GM19372 (cell line): ENCODE measurements at regions not wholly inside any gene's neighbourhood (a gene's known extent, or its start where the extent isn't known, plus 50 kb on each side); places are given as distances from the start of the nearest gene placed in this dataset.
"Not testable (repeated sequence)": the region's sequence is repeated elsewhere in the genome, so short reads cannot be mapped to it uniquely, and the experiment has no call there.

Experiments used
- ATAC-seq: cut with Tn5 transposase; IDR thresholded peaks from one replicate; pipeline ENCODE4 v1.9.1; 2021; ENCODE audit warnings: mild to moderate bottlenecking, low read depth, moderate library complexity; ENCODE audit not compliant: unreplicated experiment

DNA sequence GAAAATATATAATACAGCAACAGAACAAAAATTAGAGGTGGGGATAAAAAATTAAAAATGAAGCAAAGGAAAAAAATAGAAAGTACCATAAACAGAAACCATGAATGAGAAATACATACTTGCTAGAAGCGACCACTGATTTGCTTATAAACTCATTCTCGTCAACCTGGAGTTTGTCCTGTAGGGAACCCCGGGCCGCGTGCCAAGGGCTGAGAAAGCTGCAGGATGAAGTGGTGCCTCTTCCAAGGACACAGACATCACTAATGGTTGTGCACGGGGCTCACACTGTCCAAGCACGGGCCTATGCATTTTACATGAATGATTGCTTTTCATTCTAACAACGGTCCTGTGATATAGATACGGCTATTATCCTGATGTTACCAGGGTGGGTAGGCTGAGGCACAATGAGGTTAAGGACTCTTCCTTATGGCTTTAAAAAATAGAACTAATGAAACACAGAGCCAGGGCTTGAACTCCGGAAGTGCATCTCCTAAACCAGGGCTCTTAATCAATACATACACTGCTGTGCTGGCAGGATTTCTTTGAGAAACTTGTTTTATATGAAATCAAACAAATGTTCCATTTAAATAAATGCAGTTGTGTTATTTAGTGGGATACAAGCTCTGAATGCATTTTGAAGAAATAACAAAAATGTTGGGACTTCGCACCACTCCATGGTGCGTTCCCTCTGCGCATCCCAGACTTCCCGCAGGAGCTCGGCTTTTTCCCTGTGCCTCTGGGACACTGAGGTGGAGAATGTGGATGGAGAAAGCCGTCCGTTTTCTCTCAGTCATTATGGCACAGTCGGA lies 113.9 kb upstream of the PHACTR3 start:
- not testable (repeated sequence) for ATAC-seq

DNA sequence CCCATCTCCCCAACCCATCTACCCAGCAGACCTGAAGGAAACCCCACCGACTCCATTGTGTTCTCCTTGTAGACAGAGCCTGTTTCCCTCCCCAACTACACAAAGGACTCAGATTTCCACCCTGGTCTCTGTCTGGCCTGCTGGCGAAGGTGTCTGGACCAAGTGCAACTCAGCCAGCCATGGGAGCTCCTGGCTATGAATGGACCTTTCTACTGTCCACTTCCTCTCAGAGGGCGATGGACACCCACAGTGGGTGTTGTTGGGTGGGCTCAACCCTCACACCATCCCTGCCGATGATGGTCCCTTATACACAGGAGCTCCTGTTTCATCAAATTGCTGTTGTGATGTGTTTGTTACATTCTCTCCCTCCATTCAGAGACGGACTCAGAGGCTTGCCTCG lies 112.5 kb upstream of the PHACTR3 start:
- ATAC-seq, result no peak

DNA sequence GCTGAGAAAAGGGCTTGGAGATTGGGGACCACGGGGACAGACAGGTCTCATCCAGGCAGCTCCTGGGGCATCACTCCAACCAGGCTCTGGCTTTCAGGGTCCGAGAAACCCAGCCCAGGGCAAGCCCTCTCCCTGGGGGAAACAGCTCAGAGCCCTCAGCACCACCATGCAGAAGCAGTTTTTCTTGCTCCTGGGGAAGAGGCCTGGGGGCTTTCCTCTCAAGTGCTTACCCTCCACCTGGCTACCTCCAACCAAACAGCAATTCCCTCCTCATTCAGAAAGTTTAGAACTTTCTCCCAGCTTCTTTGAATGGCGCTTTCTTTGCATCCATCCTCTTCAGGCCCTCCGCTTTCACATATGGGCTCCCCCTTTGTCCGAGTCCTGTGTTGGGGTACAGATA lies 110.4 kb upstream of the PHACTR3 start:
- no peak for ATAC-seq

DNA sequence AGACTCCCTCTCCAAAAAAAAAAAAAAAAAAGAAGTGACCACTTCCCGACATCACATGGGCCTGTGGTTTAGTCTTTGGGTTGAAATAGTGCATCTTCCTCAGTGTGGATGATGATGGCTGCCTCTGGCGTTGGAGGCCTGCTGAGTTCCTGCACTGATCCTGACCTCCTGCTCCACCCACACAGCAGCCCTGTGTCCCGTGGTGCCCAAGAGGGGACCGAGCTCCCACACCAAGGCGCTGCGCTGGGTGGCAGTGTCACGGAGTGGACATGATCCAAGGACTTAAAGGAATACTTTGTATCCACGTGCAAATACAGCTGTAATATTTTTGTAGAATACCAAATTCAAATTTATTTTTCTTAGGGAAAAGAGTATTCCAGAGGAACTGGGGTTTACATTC lies 109.2 kb upstream of the PHACTR3 start:
- no peak for ATAC-seq

DNA sequence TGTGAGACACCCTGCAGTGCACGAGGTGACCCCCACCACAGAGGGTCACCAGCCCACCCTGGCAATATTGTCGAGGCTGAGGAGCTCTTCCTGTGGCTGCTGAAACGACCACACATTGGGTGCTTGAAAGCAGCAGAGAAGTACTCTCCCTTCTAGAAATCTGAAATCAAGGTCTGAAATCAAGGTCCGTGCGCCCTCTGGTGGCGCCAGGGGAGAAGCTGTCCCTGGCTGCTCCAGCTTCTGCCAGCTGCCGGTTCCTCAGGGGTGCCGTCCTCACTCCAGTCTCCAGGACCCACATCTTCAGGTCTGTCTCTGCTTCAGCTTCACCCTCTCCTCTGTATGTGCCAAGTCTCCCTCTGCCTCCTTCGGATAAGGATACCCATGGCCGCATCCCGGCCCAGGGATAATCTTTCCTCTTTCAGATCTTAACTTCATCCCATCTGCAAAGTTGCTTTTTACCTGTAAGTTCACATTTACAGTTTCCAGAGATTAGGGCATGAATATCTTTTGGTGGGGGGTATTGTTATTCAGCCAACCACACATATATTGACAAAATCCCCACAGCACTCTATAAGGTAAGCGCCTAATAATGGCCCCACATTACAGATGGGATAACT lies 108.3 kb upstream of the PHACTR3 start:
- no peak for ATAC-seq

DNA sequence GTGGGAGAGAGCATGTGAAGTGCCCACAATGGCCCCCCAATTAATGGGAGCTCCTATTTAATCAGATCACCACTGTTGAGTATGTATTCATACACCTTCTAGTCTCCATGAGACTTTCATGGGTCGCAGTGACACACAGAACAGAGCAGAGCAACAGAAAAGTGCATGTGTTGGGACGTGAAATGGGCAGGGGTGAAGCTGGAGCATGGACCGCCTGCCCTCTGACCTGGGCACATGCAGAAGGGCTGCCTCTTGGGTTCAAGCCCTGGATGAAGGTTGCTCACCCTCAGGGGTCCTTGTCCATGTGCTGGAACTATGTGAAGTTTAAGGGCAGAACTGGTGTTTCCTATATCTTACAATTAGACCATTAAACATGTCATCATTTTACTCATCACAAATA lies 106.0 kb upstream of the PHACTR3 start:
- ATAC-seq, result no peak

DNA sequence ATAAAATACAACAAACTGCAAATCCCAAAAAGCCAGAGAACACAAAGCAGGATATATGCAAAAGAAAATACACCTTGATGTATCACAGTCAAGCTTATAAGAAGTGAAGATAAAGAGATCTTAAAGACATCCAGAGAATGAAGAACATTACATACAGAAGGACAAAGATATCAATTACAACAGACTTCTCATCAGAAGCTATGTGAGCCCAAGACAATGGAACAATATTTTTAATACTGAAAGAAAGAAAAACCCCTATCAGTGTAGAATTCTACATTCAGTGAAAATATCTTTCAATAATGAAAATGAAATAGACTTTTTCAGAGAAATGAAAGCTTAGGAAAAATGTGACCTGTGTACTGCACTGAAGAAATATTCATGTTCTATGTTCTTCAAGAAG lies 104.5 kb upstream of the PHACTR3 start:
- ATAC-seq, result no peak

DNA sequence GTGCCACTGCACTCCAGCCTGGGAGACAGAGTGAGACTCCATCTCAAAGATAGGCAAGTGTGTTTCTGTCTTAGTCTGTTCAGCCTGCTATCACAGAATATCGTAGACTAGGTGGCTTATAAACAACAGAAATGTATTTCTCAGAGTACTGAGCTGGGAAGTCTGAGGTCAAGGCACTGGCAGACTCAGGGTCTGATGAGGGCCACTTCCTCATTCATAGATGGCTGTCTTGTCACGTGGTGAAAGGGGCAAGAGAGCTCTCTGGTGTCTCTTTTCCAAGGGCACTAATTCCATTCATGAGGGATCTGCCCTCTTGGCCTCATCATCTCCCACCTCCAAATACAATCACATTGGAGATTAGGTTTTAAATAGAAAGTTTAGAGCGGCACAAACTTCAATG lies 95.6 kb upstream of the PHACTR3 start:
- ATAC-seq, result no peak

DNA sequence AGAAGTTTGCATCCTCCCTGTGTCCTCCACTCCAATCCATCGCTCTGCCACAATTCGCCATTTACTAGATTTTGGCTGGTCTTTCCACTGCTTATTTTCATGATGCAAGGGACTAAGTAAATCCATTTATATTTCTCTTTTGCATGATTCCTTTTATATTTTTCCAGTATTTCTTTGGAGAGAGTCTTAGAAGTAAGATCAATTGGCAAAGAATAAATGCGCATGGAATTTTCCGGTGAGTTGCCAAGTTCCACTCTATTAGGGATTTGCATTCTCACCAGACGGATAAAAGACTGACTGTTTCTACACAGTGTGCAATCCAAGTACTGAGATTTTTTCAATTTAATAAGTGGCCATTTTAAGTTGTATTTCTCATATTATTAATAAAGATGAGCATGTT lies 91.7 kb upstream of the PHACTR3 start:
- ATAC-seq, result no peak

DNA sequence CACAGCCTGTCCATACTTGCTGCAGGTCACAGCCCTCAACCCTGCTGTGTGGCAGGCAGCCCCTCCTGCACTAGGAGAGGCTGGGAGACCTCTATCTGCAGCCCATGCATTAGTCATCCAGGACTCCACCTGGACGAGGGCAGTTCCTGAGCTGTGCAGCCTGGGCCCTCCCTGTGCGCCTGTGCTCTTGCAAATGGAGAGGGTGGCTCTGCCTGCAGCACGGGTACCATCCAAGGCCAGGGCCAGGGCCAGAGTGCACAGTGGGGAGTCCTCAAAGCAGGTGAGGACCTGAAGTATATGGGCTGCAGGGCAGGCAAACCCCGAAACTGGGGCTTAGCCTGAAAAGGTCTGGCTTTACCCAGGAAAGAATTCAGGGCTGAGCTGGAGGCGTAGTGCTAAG lies 89.8 kb upstream of the PHACTR3 start:
- ATAC-seq, result no peak

DNA sequence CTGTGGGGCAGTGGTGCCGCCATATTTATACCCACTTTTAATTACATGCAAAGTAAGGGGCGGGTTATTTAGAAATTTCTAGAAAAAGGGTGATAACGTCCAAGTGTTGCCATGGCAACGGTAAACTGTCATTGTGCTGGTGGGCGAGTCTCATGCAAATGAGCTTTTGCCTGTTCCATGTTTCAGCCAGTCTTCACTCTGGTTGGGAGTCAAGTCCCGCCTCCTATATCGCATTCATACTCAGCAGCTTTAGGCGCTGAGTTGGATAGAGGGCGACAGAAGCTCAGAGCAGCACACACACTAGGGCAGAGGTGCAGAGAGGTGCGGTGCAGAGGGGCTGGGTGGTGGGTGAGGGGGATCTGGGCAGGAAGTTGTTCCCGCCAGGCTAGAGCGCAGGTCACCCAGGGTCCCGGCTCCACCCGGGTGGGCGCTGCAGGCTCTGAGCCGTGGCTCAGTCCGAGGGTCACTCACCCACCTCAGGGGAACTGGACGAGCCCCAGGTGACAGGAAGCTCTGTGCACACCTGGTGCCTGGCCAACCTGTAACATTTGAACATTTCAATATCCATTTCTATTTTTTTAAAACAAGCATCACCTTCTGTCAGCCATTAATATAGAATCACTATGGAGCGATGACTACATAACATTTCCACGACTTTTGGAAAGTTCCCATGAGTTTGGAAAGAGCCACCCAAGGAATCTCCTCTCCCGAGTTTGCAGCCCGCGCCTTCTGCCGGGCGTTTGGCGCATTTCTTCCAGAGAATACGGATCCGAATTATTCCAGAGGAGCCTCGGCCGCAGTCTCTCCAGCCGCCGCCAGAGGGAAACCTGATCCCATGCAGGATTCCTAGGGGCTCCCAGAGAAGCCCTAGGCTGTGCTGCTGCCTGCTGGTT lies 89.1 kb upstream of the PHACTR3 start:
- no peak for ATAC-seq

DNA sequence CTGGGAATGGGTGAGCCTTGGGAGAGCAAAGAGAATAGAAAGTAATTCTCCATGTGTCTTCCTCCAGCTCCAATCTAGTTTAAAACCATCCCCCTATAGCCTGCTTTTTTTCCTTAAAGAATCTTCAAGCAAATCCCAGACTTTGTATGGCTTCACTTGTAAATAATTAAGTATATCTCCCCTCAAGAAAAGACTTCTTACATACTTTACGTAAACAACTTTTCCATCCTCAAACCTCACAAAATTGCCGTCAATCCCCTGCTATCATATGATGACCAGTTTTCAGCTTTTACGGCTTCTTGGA lies 88.5 kb upstream of the PHACTR3 start:
- ATAC-seq, result no peak

DNA sequence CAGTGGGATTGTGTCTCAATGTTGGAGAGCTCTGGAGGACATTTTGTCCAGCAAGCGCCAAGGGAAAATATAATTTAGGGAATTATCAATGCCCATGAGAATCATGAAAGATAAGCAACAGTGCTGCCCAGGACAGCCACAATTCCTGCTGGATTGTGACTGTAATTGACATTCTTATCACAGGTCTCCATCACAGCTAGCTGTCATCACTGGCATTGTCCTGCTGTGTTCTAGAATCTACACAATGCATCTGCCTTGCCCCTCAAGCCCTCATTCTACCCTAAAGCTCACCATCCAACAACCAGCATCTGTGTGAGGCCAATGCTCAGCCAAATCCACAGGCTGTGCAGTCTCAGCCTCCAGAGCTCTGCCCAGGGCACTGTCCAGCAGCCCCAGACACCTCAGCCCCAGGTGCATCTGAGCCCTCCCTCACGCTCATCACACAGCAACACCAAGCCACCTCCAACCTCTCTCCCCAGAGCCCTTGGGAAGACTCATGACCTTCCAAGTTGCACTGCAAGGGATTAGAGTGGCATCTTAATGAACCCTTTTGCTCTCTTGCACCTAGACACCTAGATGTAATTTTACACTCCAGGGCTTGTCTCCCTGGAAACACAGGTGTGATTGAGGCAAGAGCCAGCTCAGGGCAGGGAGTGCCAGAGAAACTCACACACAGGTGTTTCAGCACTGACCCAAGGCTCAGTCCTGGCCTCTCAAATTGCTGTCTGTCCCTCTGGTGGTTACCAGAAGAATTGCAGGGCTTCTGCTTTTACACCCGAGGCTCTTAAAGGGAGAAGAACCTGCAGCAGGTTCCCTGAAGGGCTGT lies 85.2 kb upstream of the PHACTR3 start:
- ATAC-seq, result peak; percentile 67

DNA sequence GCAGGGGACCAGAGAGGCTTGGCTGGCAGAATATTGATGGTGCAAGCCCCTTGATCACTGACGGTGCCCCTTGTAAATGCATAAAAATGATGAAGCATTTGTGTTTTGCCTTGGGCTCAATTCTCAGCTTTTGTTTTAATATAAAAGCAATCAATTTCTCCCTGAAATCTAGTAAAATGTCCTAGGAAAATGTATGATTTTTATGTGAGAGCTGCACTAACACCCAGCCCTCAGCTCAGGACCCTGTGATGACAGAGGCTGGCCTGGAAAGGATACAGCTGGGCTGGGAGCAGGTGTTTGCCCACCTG lies 84.7 kb upstream of the PHACTR3 start:
- no peak for ATAC-seq

DNA sequence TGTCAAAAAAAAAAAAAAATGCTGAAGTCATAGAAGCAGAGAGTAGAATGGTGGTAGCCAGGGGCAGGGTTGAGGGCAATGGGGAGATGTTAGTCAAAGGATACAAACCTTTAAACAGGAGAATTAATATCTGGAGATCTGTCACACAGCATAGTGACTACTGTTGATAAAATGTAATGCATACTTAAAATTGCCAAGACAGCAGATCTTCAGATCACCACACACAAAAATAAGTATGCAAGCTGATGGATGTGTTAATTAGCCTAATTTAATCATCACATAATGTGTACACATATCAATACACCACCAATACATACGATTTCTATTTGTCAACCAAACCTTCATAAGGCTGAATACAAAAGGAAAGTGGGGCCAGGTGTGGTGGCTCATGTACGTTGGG lies 83.5 kb upstream of the PHACTR3 start:
- no peak for ATAC-seq

DNA sequence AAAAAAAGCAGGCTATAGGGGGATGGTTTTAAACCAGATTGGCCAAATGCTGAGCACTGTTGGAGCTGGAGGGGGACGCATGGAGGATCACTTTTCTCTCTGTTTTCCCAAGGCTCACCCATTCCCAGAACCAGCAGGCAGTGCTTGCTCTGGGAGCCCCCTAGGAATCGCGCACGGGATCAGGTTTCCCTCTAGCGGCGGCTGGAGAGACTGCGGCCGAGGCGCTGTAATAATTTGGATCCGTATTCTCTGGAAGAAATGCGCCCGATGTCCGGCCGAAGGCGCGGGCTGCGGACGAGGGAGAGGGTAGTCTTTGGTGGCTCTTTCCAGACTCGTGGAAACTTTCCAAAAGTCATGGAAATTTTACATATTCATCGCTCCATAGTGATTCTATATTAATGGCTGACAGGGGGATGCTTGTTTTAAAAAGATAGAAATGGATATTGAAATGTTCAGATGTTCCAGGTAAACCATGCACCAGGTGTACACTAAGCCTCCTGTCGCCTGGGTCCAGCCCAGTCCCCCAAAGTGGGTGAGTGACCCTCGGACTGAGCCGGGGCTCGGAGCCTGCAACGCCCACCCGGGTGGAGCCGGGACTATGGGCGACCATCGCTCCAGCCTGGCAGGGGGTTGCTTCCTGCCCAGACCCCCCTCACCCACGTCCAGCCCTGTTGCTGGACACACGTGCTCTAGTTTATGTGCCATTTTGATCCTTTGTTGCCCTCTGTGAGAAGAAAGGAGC lies 78.7 kb upstream of the PHACTR3 start:
- no peak for ATAC-seq

DNA sequence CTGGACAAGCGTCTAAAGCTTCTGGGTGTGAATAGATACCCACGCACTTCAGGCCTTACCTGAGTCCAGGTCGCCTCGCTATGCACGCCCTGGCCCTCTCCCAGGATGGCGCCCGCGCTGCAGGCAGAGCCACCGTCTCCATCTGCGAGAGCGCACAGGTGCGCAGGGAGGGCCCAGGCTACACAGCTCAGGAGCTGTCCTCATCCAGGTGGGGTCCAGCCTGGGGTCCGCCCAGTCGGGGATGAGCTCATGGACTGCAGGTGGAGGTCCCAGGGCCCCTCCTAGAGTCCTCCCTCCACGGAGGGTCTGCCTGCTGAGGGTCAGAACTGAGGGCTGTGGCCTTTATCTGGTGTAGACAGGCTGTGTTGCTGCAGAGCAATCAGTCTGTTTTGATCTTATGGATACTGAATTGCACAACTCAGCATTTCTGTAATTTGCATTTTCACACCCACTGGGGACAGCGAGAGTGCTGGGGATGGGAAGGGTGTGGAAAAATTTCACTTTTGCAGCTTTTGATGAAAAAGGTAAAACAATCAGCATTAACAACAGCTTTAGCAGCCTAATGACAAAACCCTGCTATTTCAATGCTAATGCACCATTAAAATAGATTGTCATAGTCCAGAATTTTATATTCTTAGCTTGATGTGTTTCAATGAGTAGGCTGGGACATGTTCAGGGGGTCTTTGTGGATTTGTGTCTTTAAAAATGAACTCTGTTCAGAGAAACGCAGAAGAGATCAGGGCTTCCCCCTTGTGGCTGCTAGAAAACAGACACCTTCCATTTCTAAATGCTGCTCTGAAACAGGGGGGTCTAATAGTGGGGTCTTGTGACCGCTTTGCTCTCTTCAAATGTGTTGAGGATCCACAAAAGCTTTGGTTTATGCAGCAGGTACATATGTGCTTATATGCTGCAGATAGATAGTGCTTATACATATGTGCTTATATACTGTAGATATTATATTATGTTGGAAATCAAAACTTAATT lies 77.8 kb upstream of the PHACTR3 start:
- no peak for ATAC-seq

DNA sequence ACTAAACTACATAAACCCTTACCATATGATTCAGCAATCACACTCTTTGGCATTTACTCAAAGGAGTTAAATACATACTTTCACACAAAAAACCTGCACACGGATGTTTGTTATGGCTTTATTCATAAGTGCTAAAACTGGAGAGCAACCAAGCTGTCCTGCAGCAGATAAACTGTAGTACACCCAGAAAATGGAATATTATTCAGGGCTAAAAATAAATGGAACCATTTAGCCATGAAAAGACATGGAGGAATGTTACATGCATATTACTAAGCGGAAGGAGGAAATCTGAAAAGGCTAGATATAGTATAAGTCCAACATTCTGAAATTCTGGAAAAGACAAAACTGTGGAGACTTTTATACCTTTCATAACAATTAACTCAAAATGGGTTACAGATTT lies 73.6 kb upstream of the PHACTR3 start:
- no peak for ATAC-seq

DNA sequence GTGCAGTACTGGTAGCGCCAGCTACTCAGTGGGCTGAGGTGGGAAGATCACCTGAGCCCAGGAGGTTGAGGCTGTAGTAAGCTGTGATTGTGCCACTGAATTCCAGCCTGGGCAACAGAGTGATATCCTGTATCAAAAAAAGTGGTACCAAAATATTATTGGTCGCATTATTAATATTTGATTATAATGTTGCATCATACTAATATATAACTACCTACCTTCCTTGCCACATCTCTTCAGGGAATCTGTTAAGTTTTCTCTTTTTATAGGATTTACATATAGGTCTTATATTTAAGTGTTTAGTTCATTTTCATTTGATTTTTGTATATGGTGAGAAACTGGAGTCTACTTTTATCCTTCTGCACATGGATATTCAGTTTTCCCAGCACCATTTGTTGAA lies 66.3 kb upstream of the PHACTR3 start:
- no peak for ATAC-seq
